Fibroblast of lung (primary cell): ENCODE measurements at regions not wholly inside any gene's neighbourhood (a gene's known extent, or its start where the extent isn't known, plus 50 kb on each side); places are given as distances from the start of the nearest gene placed in this dataset.

Experiments used
- DNase-seq, 2 donors: peaks; one replicate each; pipeline versions ENCODE4 v3.0.0 to v3.0.0-alpha.2; 2010; ENCODE audit warnings: low read depth in 2 of 2
- H2AFZ ChIP-seq: 2 replicates; pipeline ENCODE4 v1.5.1; 2012; ENCODE audit warnings: low read length, control low read depth, inconsistent platforms
- H3K27ac ChIP-seq: 2 replicates; pipeline ENCODE4 v1.5.1; 2011; ENCODE audit warnings: low read length, control low read depth; ENCODE audit not compliant: insufficient read depth
- H3K27me3 ChIP-seq: 2 replicates; pipeline ENCODE4 v1.5.1; 2011; ENCODE audit warnings: mild to moderate bottlenecking, low read length; ENCODE audit not compliant: control insufficient read depth, insufficient read depth
- H3K36me3 ChIP-seq: 2 replicates; pipeline ENCODE4 v1.5.1; 2011; ENCODE audit warnings: low read length; ENCODE audit not compliant: control insufficient read depth, insufficient read depth
- H3K4me1 ChIP-seq: 2 replicates; pipeline ENCODE4 v1.5.1; 2011; ENCODE audit warnings: low read length; ENCODE audit not compliant: control insufficient read depth, insufficient read depth; ENCODE audit errors: extremely low read depth
- H3K4me2 ChIP-seq: 2 replicates; pipeline ENCODE4 v1.5.1; 2011; ENCODE audit warnings: low read length, control low read depth; ENCODE audit not compliant: insufficient read depth; ENCODE audit errors: extremely low read depth
- H3K4me3 ChIP-seq, 4 experiments: fragments of 200-600 bp in 1 of 4; sonication (generic) in 1 of 4; replicated peaks in 1 of 4; 2 replicates each; pipeline ENCODE4 v1.5.1; 2011 to 2016; ENCODE audit warnings: low read length in 4 of 4, low read depth in 3 of 4, mild to moderate bottlenecking in 3 of 4, control low read depth in 2 of 4, inconsistent platforms in 1 of 4, mixed read lengths in 1 of 4; ENCODE audit not compliant: insufficient read depth in 1 of 4; ENCODE audit errors: control extremely low read depth in 1 of 4
- H3K79me2 ChIP-seq: 2 replicates; pipeline ENCODE4 v1.5.1; 2012; ENCODE audit warnings: mild to moderate bottlenecking, low read length, inconsistent platforms; ENCODE audit not compliant: control insufficient read depth, insufficient read depth
- H3K9ac ChIP-seq: 2 replicates; pipeline ENCODE4 v1.5.1; 2011; ENCODE audit warnings: mild to moderate bottlenecking, low read length, control low read depth; ENCODE audit not compliant: insufficient read depth
- H3K9me3 ChIP-seq: 2 replicates; pipeline ENCODE4 v1.5.1; 2012; ENCODE audit warnings: low read depth, low read length; ENCODE audit not compliant: control insufficient read depth, insufficient read depth
- H4K20me1 ChIP-seq: 2 replicates; pipeline ENCODE4 v1.5.1; 2011; ENCODE audit warnings: low read length; ENCODE audit not compliant: control insufficient read depth, insufficient read depth; ENCODE audit errors: extremely low read depth
- EZH2 ChIP-seq: IDR thresholded peaks from 2 replicates; pipeline ENCODE4 v1.5.1; 2012; ENCODE audit warnings: low read length, control low read depth, mild to moderate bottlenecking; ENCODE audit errors: missing control alignments
- TF ChIP-seq, protein P1 (sequence below), 2 donors: IDR thresholded peaks in 1 of 2; conservative IDR thresholded peaks in 1 of 2; 1 replicate in 1 of 2; 2 replicates in 1 of 2; pipeline ENCODE4 v1.5.1; 2011 to 2012; ENCODE audit warnings: low read length in 2 of 2, control low read depth in 1 of 2, inconsistent platforms in 1 of 2, low read depth in 1 of 2, mild to moderate bottlenecking in 1 of 2

DNA sequence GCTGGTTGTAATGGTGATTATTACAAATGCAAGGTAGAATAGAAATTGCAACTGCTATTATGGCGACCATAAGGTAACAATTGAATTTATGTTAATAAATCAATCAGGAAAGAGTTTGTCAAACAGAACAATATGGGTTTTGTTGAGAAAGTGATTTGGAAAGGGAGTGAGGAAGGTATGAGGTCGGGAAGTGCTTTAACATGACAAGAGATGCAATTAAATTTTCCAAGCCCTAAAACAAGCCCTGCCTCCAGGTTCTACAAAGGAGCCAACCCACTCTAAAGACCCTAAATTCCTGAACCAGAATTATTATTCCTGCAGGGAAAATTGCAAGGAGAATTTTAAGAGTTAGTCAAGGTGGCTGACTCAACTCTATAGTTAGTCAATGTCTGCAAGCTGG is 363.7 kb downstream of the BMPER start:
- TF ChIP-seq, protein P1, sequence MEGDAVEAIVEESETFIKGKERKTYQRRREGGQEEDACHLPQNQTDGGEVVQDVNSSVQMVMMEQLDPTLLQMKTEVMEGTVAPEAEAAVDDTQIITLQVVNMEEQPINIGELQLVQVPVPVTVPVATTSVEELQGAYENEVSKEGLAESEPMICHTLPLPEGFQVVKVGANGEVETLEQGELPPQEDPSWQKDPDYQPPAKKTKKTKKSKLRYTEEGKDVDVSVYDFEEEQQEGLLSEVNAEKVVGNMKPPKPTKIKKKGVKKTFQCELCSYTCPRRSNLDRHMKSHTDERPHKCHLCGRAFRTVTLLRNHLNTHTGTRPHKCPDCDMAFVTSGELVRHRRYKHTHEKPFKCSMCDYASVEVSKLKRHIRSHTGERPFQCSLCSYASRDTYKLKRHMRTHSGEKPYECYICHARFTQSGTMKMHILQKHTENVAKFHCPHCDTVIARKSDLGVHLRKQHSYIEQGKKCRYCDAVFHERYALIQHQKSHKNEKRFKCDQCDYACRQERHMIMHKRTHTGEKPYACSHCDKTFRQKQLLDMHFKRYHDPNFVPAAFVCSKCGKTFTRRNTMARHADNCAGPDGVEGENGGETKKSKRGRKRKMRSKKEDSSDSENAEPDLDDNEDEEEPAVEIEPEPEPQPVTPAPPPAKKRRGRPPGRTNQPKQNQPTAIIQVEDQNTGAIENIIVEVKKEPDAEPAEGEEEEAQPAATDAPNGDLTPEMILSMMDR (conservative IDR thresholded peaks at IDR 0.05 in 1 of 2, IDR thresholded peaks at IDR 0.05 in 1 of 2; ENCODE audit: low read depth in 1 of 2, low read length in 2 of 2) = no peak
- no peak overlapping the region for H3K4me3 ChIP-seq
- no peak overlapping the region for H3K4me2 ChIP-seq
- H4K20me1 ChIP-seq = no peaks in the 10 kb centered on the region
- H3K27ac ChIP-seq = no peak overlapping the region
- H3K9ac ChIP-seq = no peak overlapping the region
- no peak for DNase-seq
- no peaks in the 10 kb centered on the region for H3K4me1 ChIP-seq
- H3K9me3 ChIP-seq = no peaks in the 10 kb centered on the region
- H3K79me2 ChIP-seq = no peaks in the 10 kb centered on the region
- no peaks in the 10 kb centered on the region for H3K27me3 ChIP-seq
- H3K36me3 ChIP-seq = no peaks in the 10 kb centered on the region
- no peak overlapping the region for H2AFZ ChIP-seq

DNA sequence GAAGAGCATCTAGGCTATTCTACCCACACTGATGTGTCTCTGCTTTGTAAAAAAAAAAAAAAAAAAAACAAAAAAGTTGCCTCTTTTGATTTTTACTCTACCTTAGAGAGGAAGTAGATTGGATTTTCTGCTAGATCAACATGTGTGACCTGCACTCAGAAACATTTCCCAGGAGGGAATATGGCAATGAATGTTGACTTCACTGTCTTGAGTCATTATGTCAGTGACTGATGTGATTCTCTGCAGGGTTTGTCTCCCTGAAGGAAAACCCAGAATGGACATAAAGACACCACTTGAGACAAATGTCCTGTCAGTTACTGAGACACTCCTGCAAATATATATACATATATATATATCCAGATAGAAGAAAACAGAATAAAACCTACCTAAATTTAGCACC is 370.3 kb downstream of the BMPER start:
- no peak overlapping the region for H3K9ac ChIP-seq
- H3K4me2 ChIP-seq = no peak overlapping the region
- H3K27me3 ChIP-seq = no peaks in the 10 kb centered on the region
- H3K36me3 ChIP-seq = no peaks in the 10 kb centered on the region
- no peak overlapping the region for H3K27ac ChIP-seq
- H3K9me3 ChIP-seq = no peaks in the 10 kb centered on the region
- no peak for TF ChIP-seq EZH2
- TF ChIP-seq, protein P1 (conservative IDR thresholded peaks at IDR 0.05 in 1 of 2, IDR thresholded peaks at IDR 0.05 in 1 of 2; ENCODE audit: low read depth in 1 of 2, low read length in 2 of 2) = no peak
- DNase-seq = no peak
- no peak overlapping the region for H3K4me3 ChIP-seq
- no peak overlapping the region for H2AFZ ChIP-seq
- H3K79me2 ChIP-seq = no peaks in the 10 kb centered on the region
- no peaks in the 10 kb centered on the region for H3K4me1 ChIP-seq
- no peaks in the 10 kb centered on the region for H4K20me1 ChIP-seq

DNA sequence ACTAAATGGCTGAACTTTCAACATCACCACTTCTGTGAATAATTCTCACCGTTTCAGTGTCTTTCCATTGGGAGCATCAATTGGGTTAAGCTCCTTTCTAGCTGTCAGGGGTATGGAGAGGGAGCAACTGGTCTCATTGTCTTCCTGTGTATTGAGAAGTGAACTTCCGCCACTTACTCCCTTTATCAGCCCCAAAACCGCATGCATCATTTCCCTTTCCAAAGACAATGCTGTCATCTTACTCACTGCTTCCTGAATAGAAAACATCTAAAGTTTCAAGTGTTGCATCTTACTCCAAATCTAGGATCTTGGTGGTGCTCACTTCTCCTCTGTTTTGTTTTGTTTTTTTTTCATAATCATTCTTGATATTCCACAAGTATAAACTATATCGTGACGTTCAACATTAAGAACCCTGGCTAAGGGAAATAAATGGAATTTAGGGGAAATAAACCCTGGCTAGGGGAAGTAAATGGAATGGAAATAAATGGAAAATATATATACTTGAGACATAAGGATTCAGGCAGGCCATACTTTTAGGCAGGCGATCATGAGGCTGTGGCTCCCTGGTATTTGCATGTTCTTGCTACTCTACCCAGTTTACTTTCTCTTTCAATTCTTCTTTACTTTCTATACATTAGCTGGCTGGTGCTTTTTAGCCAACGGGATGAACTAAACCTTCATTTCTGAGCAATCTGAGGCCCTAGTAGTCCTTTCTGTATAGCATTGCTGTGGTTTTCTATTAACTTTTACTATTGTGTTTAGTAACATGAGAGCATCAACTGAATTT is 371.9 kb downstream of the BMPER start:
- no peak overlapping the region for H3K27ac ChIP-seq
- peak in 1 of 2 donors; percentile 81 for DNase-seq
- no peak for TF ChIP-seq EZH2

More for the DNA sequence above, 371.9 kb downstream of the BMPER start:
- H3K36me3 ChIP-seq = no peaks in the 10 kb centered on the region
- no peak overlapping the region for H3K4me2 ChIP-seq
- no peaks in the 10 kb centered on the region for H3K9me3 ChIP-seq
- H3K79me2 ChIP-seq = no peaks in the 10 kb centered on the region
- H2AFZ ChIP-seq = no peak overlapping the region
- no peaks in the 10 kb centered on the region for H3K27me3 ChIP-seq
- no peaks in the 10 kb centered on the region for H4K20me1 ChIP-seq
- H3K4me3 ChIP-seq = no peak overlapping the region
- H3K9ac ChIP-seq = no peak overlapping the region
- no peaks in the 10 kb centered on the region for H3K4me1 ChIP-seq
